ENCODE measurements at regions not wholly inside any gene's neighbourhood (a gene's known extent, or its start where the extent isn't known, plus 50 kb on each side); places are given as distances from the start of the nearest gene placed in this dataset.

- CTCF ChIA-PET (ENCODE audit: low intra/inter-chr PET ratio, low total read pairs): no interaction called here
- no peaks in the 10 kb centered on the region for H4K20me1 ChIP-seq (ENCODE audit: insufficient read depth, low read length)
- no peak for TF ChIP-seq RERE (CRISPR knock-in tag; IDR thresholded peaks at IDR 0.05; ENCODE audit: low read depth)
- TF ChIP-seq TCF7L2 (IDR thresholded peaks at IDR 0.05; ENCODE audit: low read depth, low read length): no peak
- no peak for TF ChIP-seq THYN1 (CRISPR knock-in tag; IDR thresholded peaks at IDR 0.05; ENCODE audit: borderline replicate concordance, low read depth)
- TF ChIP-seq ZBTB42 (CRISPR knock-in tag; IDR thresholded peaks at IDR 0.05): no peak
- no peak for TF ChIP-seq ZNF781 (CRISPR knock-in tag; IDR thresholded peaks at IDR 0.05; ENCODE audit: borderline replicate concordance, not compliant biosample characterization)
- TF ChIP-seq ZNF737 (CRISPR knock-in tag; IDR thresholded peaks at IDR 0.05; ENCODE audit: borderline replicate concordance): no peak
- no peak for TF ChIP-seq SIN3B (IDR thresholded peaks at IDR 0.05; ENCODE audit: low read length)
- no peak for TF ChIP-seq ZNF292 (CRISPR knock-in tag; IDR thresholded peaks at IDR 0.05; ENCODE audit: borderline replicate concordance, low read depth)
- no peak for TF ChIP-seq HNRNPK (IDR thresholded peaks at IDR 0.05; ENCODE audit: low read depth, low read length, poor library complexity, severe bottlenecking)
- TF ChIP-seq ZNF235 (CRISPR knock-in tag; IDR thresholded peaks at IDR 0.05; ENCODE audit: borderline replicate concordance): no peak
- TF ChIP-seq POGZ (CRISPR knock-in tag; IDR thresholded peaks at IDR 0.05): peak; percentile 37; the same call in 1 of the 2 replicates
- TF ChIP-seq PRDM4 (CRISPR knock-in tag; IDR thresholded peaks at IDR 0.05; ENCODE audit: borderline replicate concordance): no peak
- TF ChIP-seq ELK4 (CRISPR knock-in tag; IDR thresholded peaks at IDR 0.05; ENCODE audit: borderline replicate concordance): no peak
- no peak for TF ChIP-seq ELF3 (CRISPR knock-in tag; IDR thresholded peaks at IDR 0.05)
Observed at GRCh38 chr12:24374452-24374851, 425.0 kb upstream of the SOX5 start.

More at GRCh38 chr12:24374452-24374851, 425.0 kb upstream of the SOX5 start:
- Histone ChIP-seq H3K4me1 (ENCODE audit: insufficient read depth, low read length) (peaks cover 7% of the 10 kb centered on the region; the same call in 1 of the 2 replicates), H3K79me2 (ENCODE audit: insufficient read depth, low read length) (no peaks in the 10 kb centered on the region), H3K4me3 (replicated peaks in 1 of 3; ENCODE audit: insufficient read depth in 1 of 3, low read depth in 2 of 3, low read length in 3 of 3) (no peak overlapping the region), H3K9ac (ENCODE audit: insufficient read depth, low read depth, low read length) (no peak overlapping the region), H3K36me3 (replicated peaks in 1 of 2; ENCODE audit: control insufficient read depth in 1 of 2, insufficient read depth in 2 of 2, low read length in 2 of 2) (no peaks in the 10 kb centered on the region), H3K9me3 (ENCODE audit: low read length) (no peaks in the 10 kb centered on the region), H3K4me2 (ENCODE audit: low read depth, low read length) (no peak overlapping the region), H3K27ac (ENCODE audit: extremely low read length, insufficient read depth, low read length) (no peak overlapping the region), H2AFZ (ENCODE audit: low read length) (no peak overlapping the region), H3K27me3 (ENCODE audit: control insufficient read depth in 1 of 2, insufficient read depth in 2 of 2, low read length in 2 of 2) (no peaks in the 10 kb centered on the region; a peak in 1 of 5 replicates)
- POLR2A ChIA-PET: no interaction called here
- intact Hi-C loops (cut with micrococcal nuclease; ENCODE audit: unreplicated experiment): no loop called here
- BruUV-seq (replicated peaks): no TSS peak
- in situ Hi-C loops (cut with HindIII; ENCODE audit: extremely low pct_ligation_motif_present, low pct_unique_long_range_greater_than_20kb): no loop called here
- peak; percentile 44; the same call in 2 of the 3 replicates for ATAC-seq
- no peak for DNase-seq (ENCODE audit: low spot score)
- FAIRE-seq: no peak

Data from HepG2 (cell line).